ENCODE measurements at regions not wholly inside any gene's neighbourhood (a gene's known extent, or its start where the extent isn't known, plus 50 kb on each side); places are given as distances from the start of the nearest gene placed in this dataset.
"Not testable (repeated sequence)": the region's sequence is repeated elsewhere in the genome, so short reads cannot be mapped to it uniquely, and the experiment has no call there.

- no peak for DNase-seq (ENCODE audit: low spot score)
Observed at GRCh38 chr1:96492236-96492635, 229.3 kb upstream of the PTBP2 start.

DNA sequence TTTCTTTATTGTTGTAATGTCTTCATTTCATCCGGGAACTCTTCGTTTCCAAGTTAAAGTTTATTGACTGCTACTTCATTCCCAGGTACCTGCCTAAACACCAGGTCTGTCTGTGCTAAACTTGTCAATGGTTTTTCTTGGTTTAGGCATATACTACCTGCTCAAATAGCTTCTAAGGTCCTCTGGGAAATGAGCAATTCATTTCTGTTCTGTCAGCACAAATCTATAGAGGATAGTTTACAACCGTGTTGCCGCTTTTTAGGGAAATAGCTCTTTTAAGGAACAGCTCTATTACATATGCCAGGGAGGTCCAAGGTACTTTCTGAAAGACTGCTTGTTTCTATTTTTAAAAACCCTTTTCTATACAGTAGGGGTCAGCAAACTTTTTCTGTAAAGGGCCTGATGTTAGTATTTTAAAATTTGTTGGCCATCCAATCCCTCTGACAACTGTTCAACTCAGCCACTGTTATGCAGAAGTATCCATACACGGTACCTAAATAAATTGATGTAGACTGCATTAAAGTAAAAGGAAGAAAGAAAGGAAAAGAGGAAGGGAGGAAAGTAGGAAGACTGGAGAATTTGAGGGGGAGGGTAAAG, 222.7 kb upstream of the PTBP2 start:
- DNase-seq (ENCODE audit: low spot score) = no peak

GRCh38 chr1:96508233-96508632, 213.4 kb upstream of the PTBP2 start:
- no peak for DNase-seq (ENCODE audit: low spot score)

DNA sequence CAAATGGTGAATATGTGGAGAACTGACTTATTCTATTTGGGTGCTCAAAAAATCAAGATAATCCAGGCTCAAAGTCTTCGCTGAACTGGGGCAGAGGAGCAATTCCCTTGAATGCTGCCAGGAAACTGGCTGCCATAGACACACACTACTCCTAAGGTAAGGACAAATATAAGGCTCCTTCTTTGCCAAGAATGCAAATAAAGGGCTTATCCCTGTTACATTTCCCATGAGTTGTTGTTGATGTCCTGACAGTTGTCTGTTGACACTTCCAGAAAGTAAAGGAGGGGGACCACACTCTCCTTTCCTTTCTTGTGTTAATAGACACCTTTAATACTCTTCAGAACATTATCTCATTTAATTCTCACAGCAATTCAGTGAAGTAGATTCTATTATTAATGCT, 212.2 kb upstream of the PTBP2 start:
- DNase-seq (ENCODE audit: low spot score) = no peak

DNA sequence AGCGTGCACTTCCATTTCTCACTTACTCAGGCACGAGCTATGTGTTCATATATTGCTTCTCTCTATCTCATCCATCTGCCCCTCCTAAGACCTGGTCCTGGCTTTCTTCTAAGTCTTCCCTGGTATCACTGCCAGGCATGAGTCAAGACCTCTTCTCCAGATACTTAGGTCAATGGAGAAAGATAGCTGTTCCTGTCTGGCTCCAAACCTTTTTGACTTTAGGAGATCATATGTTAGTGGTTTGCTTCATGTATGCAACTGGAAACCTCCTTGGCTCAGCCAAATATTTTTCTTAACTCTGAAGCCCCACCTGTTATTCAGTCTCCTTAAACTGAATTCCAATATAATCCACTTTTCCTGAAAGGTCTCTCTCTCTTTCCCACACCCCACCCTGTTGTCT, 211.6 kb upstream of the PTBP2 start:
- DNase-seq (ENCODE audit: low spot score) = no peak

DNA sequence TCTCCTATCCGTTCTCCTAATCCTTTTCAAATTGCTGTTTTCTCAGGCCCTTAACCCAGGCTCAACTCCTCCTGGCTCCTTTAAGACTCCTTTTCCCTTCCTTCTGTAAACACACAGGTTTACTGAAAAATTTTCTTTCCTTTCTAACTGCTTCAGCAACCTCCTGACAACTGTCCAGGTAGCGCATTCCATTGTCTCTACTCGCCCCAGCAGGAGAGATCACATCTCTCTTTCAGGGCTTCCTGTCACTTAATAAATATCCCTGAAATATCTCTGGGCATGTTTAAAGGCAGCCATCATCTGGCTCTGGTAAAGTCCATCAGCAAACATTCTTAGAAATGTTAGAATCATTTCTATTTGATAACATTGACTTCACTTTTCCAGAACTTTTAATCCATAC, 211.2 kb upstream of the PTBP2 start:
- DNase-seq (ENCODE audit: low spot score) = no peak

DNA sequence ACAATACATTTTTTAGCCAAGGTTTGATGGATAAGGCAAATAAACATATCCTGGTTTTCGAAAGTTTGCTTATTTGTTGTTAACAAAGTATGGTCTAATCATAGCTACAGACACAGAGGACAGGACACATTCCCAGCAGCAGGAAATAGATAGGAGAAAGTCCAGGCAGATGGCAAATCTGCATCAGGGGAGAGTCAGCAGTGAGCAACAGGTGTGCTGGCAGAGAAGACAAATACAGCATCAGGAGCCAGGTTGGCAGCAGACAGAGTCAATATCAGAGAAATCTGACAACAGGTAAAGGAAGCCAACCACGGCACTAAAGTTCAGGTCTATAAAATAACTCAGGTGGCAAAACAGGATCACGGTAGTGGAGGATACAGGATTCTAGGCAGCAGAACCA, 210.7 kb upstream of the PTBP2 start:
- no peak for DNase-seq (ENCODE audit: low spot score)

DNA sequence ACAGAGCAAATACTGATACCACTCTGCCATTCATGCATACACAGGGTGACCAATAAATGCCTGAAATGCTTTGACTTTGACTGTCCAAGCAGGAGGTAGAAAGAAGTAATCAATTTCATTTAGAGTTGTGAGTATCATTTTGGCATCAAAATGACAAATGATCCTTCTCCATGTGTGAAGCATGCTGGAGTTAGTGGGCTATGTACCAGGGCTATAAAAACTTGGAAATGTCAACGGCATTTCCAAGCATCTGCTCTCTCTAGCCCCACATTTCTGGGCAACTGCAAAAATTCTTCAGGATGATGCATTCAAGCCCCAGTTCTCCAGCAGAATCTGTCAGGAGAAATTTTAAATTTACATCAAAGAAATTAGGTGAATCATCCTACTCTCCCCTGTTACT, 208.4 kb upstream of the PTBP2 start:
- DNase-seq (ENCODE audit: low spot score) = no peak

- no peak for DNase-seq (ENCODE audit: low spot score)
Observed at GRCh38 chr1:96515430-96515829, 206.2 kb upstream of the PTBP2 start.

GRCh38 chr1:96515925-96516324, 205.7 kb upstream of the PTBP2 start:
- DNase-seq (ENCODE audit: low spot score) = no peak

DNA sequence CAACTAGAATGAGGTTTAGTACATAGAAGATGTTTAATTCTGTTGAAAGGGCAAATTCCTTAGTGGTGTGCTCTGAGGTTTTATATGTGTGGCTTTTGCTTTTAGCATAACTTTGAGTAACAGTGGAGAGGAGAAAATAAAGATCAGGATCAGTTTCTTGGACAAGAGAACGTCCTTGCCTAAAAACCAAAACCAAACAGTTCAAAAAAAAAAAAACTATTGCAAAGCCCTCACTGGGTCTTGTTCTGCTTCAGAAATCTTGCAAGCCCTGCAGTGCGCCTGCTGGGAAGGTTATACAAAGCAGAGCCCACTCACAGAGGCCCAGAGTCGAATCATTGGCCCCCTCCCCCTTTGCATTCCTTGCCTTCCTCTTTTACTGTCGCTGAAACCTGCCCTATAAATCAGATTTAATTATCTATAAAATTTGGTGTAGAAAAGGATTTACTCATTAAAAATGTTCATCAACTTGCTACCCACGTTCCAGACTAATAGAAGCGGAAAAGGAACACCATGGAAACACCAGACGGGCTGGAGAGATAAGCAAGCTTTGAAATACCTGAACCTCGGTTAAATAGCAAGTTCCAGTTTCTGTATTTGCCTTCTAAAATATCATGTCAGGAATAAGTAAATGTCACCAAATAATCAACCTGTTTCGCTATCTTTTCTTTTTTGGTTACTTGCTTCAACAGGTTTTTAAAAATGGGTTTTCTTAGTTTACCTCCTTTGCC, 201.6 kb upstream of the PTBP2 start:
- DNase-seq (ENCODE audit: low spot score) = no peak

- no peak for DNase-seq (ENCODE audit: low spot score)
Observed at GRCh38 chr1:96520579-96520947, 201.0 kb upstream of the PTBP2 start.

GRCh38 chr1:96521010-96521409, 200.6 kb upstream of the PTBP2 start:
- no peak for DNase-seq (ENCODE audit: low spot score)

DNA sequence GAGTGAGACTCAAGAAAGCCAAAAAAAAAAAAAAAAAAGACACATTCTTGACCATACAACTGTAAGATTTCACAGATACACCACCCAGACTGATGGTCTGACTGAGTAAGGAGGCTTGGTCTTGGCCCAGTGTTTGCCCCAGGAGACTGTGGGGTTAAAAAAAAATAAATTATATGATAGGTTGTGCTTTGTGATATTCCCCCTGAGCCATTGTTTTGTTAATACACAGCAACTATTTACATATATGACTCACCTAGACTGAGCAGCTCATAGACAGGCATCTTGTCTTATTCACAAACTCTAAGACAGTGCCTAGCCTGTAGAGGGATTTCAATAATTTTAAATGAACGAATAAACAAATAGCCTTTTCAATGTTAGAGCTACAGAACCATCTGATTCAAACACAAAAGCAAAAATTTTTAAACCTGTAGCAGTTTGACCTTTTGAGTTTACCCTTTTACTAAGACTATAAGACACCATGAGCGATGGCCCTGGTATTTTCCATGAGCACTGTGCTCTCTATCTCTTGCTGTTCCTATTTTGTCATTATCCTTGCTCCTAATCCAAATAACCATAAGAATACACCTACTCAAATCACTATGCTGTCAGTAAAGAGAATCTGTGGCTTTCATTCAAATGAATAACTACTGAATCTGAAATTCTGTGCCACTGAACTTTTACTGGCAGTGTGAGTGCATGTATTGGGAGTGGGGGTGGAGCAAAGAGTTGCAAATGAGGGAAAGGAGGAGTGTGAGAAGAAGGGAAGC, 199.4 kb upstream of the PTBP2 start:
- no peak for DNase-seq (ENCODE audit: low spot score)

DNA sequence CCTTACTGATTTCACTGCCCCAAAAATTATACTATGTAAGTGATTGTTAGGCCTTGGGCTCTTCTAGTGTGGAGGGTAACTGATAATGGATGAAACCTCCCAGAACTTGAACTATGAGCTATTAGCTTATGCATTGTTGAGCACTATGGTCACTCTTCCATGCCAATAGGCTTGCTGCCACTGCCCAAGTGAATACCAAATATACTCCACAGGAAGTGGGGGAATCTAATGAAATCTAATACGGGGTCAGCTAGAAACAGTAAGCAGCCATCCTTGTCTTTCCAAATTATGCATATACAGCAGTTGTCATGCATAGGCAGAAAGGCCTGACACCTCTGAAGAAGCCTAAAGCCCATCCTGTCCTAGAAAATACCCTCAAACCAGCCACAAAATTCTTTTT, 198.7 kb upstream of the PTBP2 start:
- DNase-seq (ENCODE audit: low spot score) = no peak

- no peak for DNase-seq (ENCODE audit: low spot score)
Observed at GRCh38 chr1:96524100-96524499, 197.5 kb upstream of the PTBP2 start.

GRCh38 chr1:96525657-96526557, 195.7 kb upstream of the PTBP2 start:
- DNase-seq (ENCODE audit: low spot score) = no peak

DNA sequence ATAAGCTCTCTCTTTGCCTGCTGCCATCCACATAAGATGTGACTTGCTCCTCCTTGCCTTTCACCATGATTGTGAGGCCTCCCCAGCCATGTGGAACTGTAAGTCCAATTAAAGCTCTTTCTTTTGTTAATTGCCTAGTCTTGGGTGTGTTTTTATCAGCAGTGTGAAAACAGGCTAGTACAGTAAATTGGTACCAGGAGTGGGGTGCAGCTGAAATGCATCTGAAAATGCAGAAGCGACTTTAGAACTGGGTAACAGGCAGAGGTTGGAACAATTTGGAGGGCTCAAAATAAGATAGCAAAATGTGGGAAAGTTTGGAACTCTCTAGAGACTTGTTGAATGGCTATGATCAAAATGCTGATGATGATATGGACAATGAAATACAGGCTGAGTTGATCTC, 192.9 kb upstream of the PTBP2 start:
- not testable (repeated sequence) for DNase-seq (ENCODE audit: low spot score)

- no peak for DNase-seq (ENCODE audit: low spot score)
Observed at GRCh38 chr1:96533820-96534219, 187.8 kb upstream of the PTBP2 start.

DNA sequence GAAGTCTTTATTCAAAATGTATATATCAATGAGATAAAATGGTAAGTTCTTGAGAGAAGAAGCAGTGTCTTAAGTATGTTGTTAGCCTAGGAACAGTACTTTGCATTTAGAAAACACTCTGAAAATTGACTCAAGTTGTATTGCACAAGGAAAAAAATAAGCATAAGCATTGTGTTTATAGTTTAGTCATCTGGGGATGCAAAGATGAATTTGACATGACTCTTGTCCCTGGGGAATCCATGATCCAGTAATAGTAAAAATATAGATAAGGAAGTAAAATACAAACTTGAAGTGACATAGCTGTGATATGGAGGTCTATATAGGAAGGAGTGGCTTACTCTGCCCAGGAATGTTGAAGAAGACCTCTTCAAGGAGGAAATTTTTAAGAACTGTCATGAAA, 185.0 kb upstream of the PTBP2 start:
- DNase-seq (ENCODE audit: low spot score) = no peak

DNA sequence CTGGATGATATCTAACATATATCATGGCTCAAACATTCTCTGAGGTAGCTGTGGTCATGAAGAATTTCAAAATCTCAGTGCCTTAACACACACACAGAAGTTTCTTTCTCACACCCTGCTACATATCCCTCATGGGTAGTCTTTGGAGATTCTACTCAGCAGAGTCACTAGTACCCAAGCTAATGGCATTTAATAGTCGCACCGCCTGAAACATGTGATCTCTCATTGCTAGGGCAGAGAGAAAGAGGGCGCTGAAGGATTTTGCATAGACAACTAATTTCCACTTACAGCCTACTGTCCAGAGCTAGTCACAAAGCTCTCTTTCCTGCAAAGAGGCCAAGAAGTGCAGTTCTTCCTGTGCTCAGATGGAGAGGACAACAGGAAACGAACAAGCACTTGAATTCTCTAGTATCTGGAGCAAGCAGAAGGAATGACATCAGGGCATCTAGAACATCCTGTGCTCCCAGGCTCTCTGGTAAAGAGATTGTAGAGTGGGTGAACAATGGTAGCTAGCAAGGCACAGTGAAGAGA, 183.4 kb upstream of the PTBP2 start:
- DNase-seq (ENCODE audit: low spot score) = no peak

GRCh38 chr1:96538883-96539282, 182.7 kb upstream of the PTBP2 start:
- no peak for DNase-seq (ENCODE audit: low spot score)

Data from A172 (cell line).